CD4-positive, alpha-beta memory T cell (primary cell): ENCODE measurements at regions not wholly inside any gene's neighbourhood (a gene's known extent, or its start where the extent isn't known, plus 50 kb on each side); places are given as distances from the start of the nearest gene placed in this dataset.
"Not testable (repeated sequence)": the region's sequence is repeated elsewhere in the genome, so short reads cannot be mapped to it uniquely, and the experiment has no call there.

Source experiments
- CTCF ChIA-PET: fragments of 350-600 bp; sonication (Branson Sonifier 250); formaldehyde crosslinking; loops from one replicate; lab custom pipeline; 2021; ENCODE audit warnings: inconsistent platforms; ENCODE audit not compliant: partially characterized antibody; lab: Charles Lee
- POLR2A ChIA-PET: fragments of 350-600 bp; sonication (Branson Sonifier 250); formaldehyde crosslinking; loops from one replicate; lab custom pipeline; 2021; ENCODE audit not compliant: partially characterized antibody; lab: Charles Lee
- DNase-seq, 5 donors: peaks; one replicate each; pipeline versions ENCODE4 v3.0.0 to v3.0.0-alpha.2; 2020 to 2022; ENCODE audit warnings: mixed read lengths in 1 of 5
- H3K27ac ChIP-seq: one replicate; pipeline ENCODE4 v1.7.0; 2013; ENCODE audit warnings: low read depth, low read length
- H3K27me3 ChIP-seq: 2 replicates; pipeline ENCODE4 v1.7.0; 2013; ENCODE audit warnings: mild to moderate bottlenecking, low read length, moderate library complexity; ENCODE audit not compliant: insufficient read depth
- H3K36me3 ChIP-seq: 2 replicates; pipeline ENCODE4 v1.7.0; 2013; ENCODE audit warnings: mild to moderate bottlenecking, low read length, moderate library complexity; ENCODE audit not compliant: insufficient read depth
- H3K4me1 ChIP-seq: 2 replicates; pipeline ENCODE4 v1.7.0; 2013; ENCODE audit warnings: mild to moderate bottlenecking, low read length, moderate library complexity; ENCODE audit not compliant: insufficient read depth
- H3K4me3 ChIP-seq, 2 donors: one replicate each; pipeline ENCODE4 v1.7.0; 2013; ENCODE audit warnings: low read length in 2 of 2, mild to moderate bottlenecking in 1 of 2
- H3K9me3 ChIP-seq, 2 donors: one replicate each; pipeline ENCODE4 v1.7.0; 2013; ENCODE audit warnings: low read length in 2 of 2, control low read depth in 1 of 2; ENCODE audit not compliant: control insufficient read depth in 1 of 2
- H3K27ac Mint-ChIP-seq, 7 donors: one replicate each; pipeline ENCODE4 v1.8.0; 2020 to 2021; ENCODE audit warnings: mixed read lengths in 7 of 7, mild to moderate bottlenecking in 6 of 7, inconsistent platforms in 3 of 7, moderate library complexity in 3 of 7
- H3K27me3 Mint-ChIP-seq, 2 donors: one replicate each; pipeline ENCODE4 v1.8.0; 2020 to 2021; ENCODE audit warnings: mixed read lengths in 2 of 2
- H3K36me3 Mint-ChIP-seq, 2 donors: one replicate each; pipeline ENCODE4 v1.8.0; 2020 to 2021; ENCODE audit warnings: mixed read lengths in 2 of 2, inconsistent platforms in 1 of 2, mild to moderate bottlenecking in 1 of 2
- H3K4me1 Mint-ChIP-seq, 4 donors: one replicate each; pipeline ENCODE4 v1.8.0; 2020 to 2021; ENCODE audit warnings: mixed read lengths in 4 of 4, mild to moderate bottlenecking in 1 of 4
- H3K4me3 Mint-ChIP-seq, 8 donors: one replicate each; pipeline ENCODE4 v1.8.0; 2020 to 2021; ENCODE audit warnings: mixed read lengths in 8 of 8, mild to moderate bottlenecking in 7 of 8, moderate library complexity in 6 of 8, inconsistent platforms in 3 of 8
- H3K9me3 Mint-ChIP-seq, 8 donors: one replicate each; pipeline ENCODE4 v1.8.0; 2020 to 2021; ENCODE audit warnings: mixed read lengths in 8 of 8, mild to moderate bottlenecking in 5 of 8, inconsistent platforms in 3 of 8, moderate library complexity in 1 of 8
- intact Hi-C: fragments of 100-400 bp; cut with micrococcal nuclease; formaldehyde crosslinking; loops from one replicate; pipeline ENCODE4 v1.15.1; 2023

- H3K27me3 Mint-ChIP-seq, POLR2A ChIA-PET, H3K4me1 ChIP-seq, H3K27ac ChIP-seq, intact Hi-C loops, H3K9me3 Mint-ChIP-seq, H3K4me1 Mint-ChIP-seq, H3K9me3 ChIP-seq, H3K36me3 ChIP-seq, CTCF ChIA-PET, H3K27ac Mint-ChIP-seq, DNase-seq, H3K4me3 ChIP-seq, H3K4me3 Mint-ChIP-seq, H3K36me3 Mint-ChIP-seq, H3K27me3 ChIP-seq: not testable (repeated sequence)
Measured at GRCh38 chr4:126546197-126546596, 1086.6 kb upstream of the INTU start.

- Histone ChIP-seq H3K27ac (no peak overlapping the region), H3K4me1 (no peaks in the 10 kb centered on the region), H3K36me3 (no peaks in the 10 kb centered on the region), H3K4me3 (no peak overlapping the region), H3K9me3 (peaks cover 0 to 3% of the 10 kb centered on the region in 2 donors), H3K27me3 (no peaks in the 10 kb centered on the region)
- ChIA-PET POLR2A (no interaction called here), CTCF (no interaction called here)
- no peak for DNase-seq
- Mint-ChIP-seq H3K27ac (no peak overlapping the region), H3K27me3 (no peaks in the 10 kb centered on the region), H3K9me3 (peaks cover 0 to 7% (median 3%) of the 10 kb centered on the region in 8 donors), H3K36me3 (no peaks in the 10 kb centered on the region), H3K4me1 (no peaks in the 10 kb centered on the region), H3K4me3 (no peak overlapping the region)
- intact Hi-C loops: no loop called here
Measured at GRCh38 chr4:126547352-126547751, 1085.4 kb upstream of the INTU start.

- no peaks in the 10 kb centered on the region for H3K36me3 Mint-ChIP-seq
- Histone ChIP-seq H3K4me3 (no peak overlapping the region), H3K27me3 (no peaks in the 10 kb centered on the region), H3K9me3 (peaks cover 0 to 3% of the 10 kb centered on the region in 2 donors), H3K27ac (no peak overlapping the region), H3K36me3 (no peaks in the 10 kb centered on the region), H3K4me1 (no peaks in the 10 kb centered on the region)
- DNase-seq: no peak
- H3K27ac Mint-ChIP-seq: no peak overlapping the region
- ChIA-PET CTCF (no interaction called here), POLR2A (no interaction called here)
- intact Hi-C loops: no loop called here
- H3K27me3 Mint-ChIP-seq: no peaks in the 10 kb centered on the region
- H3K9me3 Mint-ChIP-seq: peaks cover 0 to 6% (median 2%) of the 10 kb centered on the region in 8 donors
- no peaks in the 10 kb centered on the region for H3K4me1 Mint-ChIP-seq
- no peak overlapping the region for H3K4me3 Mint-ChIP-seq
Measured at GRCh38 chr4:126548890-126549289, 1083.9 kb upstream of the INTU start.

DNA sequence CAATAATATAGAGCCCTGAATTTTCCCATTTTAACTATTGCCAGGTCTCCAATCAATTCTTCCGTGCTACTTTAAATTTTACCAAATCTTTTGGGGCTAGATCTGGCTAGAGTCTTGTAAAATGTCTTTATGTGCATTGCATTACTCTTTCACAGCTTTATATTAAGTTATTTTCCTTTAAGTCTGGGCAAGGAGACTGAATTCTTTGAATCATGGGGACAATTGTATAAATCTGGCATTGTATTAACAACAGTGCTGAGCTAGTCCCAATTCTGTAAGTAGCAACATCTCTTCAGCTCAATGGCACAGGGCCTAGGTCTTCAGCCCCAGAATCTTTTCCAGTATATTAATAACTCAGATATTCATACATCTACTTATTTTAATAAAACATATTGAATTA, 1080.4 kb upstream of the INTU start:
- POLR2A ChIA-PET: no interaction called here
- H3K4me1 ChIP-seq: no peaks in the 10 kb centered on the region
- no peak overlapping the region for H3K4me3 ChIP-seq
- CTCF ChIA-PET: no interaction called here
- Mint-ChIP-seq H3K27ac (no peak overlapping the region), H3K36me3 (no peaks in the 10 kb centered on the region), H3K9me3 (peaks cover 0 to 15% (median 5%) of the 10 kb centered on the region in 8 donors), H3K27me3 (no peaks in the 10 kb centered on the region), H3K4me1 (no peaks in the 10 kb centered on the region), H3K4me3 (no peak overlapping the region)
- no peak for DNase-seq
- no peak overlapping the region for H3K27ac ChIP-seq
- peaks cover 0 to 3% of the 10 kb centered on the region in 2 donors for H3K9me3 ChIP-seq
- no peaks in the 10 kb centered on the region for H3K27me3 ChIP-seq
- no peaks in the 10 kb centered on the region for H3K36me3 ChIP-seq
- intact Hi-C loops: no loop called here

GRCh38 chr4:126553248-126553647, 1079.5 kb upstream of the INTU start:
- Histone ChIP-seq H3K36me3 (no peaks in the 10 kb centered on the region), H3K4me3 (no peak overlapping the region), H3K27me3 (no peaks in the 10 kb centered on the region), H3K27ac (no peak overlapping the region), H3K4me1 (no peaks in the 10 kb centered on the region), H3K9me3 (no peaks in the 10 kb centered on the region)
- ChIA-PET POLR2A (no interaction called here), CTCF (no interaction called here)
- Mint-ChIP-seq H3K27ac (no peak overlapping the region), H3K9me3 (peaks cover 0 to 17% (median 6%) of the 10 kb centered on the region in 8 donors), H3K27me3 (no peaks in the 10 kb centered on the region), H3K4me1 (no peaks in the 10 kb centered on the region), H3K4me3 (no peak overlapping the region), H3K36me3 (no peaks in the 10 kb centered on the region)
- intact Hi-C loops: no loop called here
- no peak for DNase-seq

GRCh38 chr4:126558596-126558995, 1074.2 kb upstream of the INTU start:
- no peak overlapping the region for H3K4me3 Mint-ChIP-seq
- CTCF ChIA-PET: no interaction called here
- Histone ChIP-seq H3K36me3 (no peaks in the 10 kb centered on the region), H3K4me3 (no peak overlapping the region), H3K9me3 (no peaks in the 10 kb centered on the region), H3K27ac (no peak overlapping the region), H3K27me3 (no peaks in the 10 kb centered on the region), H3K4me1 (no peaks in the 10 kb centered on the region)
- H3K27me3 Mint-ChIP-seq: no peaks in the 10 kb centered on the region
- DNase-seq: no peak
- H3K4me1 Mint-ChIP-seq: no peaks in the 10 kb centered on the region
- intact Hi-C loops: no loop called here
- no peak overlapping the region for H3K27ac Mint-ChIP-seq
- POLR2A ChIA-PET: no interaction called here
- H3K9me3 Mint-ChIP-seq: peaks cover 0 to 17% (median 11%) of the 10 kb centered on the region in 8 donors
- no peaks in the 10 kb centered on the region for H3K36me3 Mint-ChIP-seq

- Histone ChIP-seq H3K4me1 (no peaks in the 10 kb centered on the region), H3K4me3 (no peak overlapping the region), H3K27ac (no peak overlapping the region), H3K27me3 (no peaks in the 10 kb centered on the region), H3K36me3 (no peaks in the 10 kb centered on the region), H3K9me3 (no peaks in the 10 kb centered on the region)
- Mint-ChIP-seq H3K4me3 (no peak overlapping the region), H3K36me3 (no peaks in the 10 kb centered on the region), H3K4me1 (no peaks in the 10 kb centered on the region), H3K9me3 (peaks cover 0 to 17% (median 9%) of the 10 kb centered on the region in 8 donors), H3K27ac (no peak overlapping the region), H3K27me3 (no peaks in the 10 kb centered on the region)
- intact Hi-C loops: no loop called here
- no peak for DNase-seq
- CTCF ChIA-PET: no interaction called here
- POLR2A ChIA-PET: no interaction called here
Measured at GRCh38 chr4:126559961-126560360, 1072.8 kb upstream of the INTU start.

DNA sequence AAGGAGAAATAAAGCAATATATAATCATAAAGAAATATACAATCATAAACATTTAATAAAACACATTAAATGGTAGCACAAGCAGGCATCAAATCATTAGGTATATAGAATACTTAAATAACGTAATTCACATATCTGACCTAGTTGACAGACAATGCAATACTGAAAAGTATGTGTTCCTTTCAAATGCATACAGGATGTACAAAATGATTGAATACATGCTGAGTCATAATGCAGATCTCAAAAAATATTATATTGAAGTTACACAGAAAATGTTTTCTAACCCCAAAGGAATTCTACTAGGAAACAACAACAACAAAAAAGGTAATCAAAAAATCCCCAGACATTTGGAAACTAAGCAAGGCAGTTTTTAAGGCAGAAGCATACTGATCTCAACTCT, 1072.0 kb upstream of the INTU start:
- H3K4me3 ChIP-seq: no peak overlapping the region
- no peak overlapping the region for H3K4me3 Mint-ChIP-seq
- no peaks in the 10 kb centered on the region for H3K4me1 ChIP-seq
- no peak overlapping the region for H3K27ac Mint-ChIP-seq
- H3K9me3 ChIP-seq: no peaks in the 10 kb centered on the region
- intact Hi-C loops: no loop called here
- no peak for DNase-seq
- ChIA-PET CTCF (no interaction called here), POLR2A (no interaction called here)
- H3K36me3 ChIP-seq: no peaks in the 10 kb centered on the region
- H3K36me3 Mint-ChIP-seq: no peaks in the 10 kb centered on the region
- H3K27ac ChIP-seq: no peak overlapping the region
- H3K27me3 ChIP-seq: no peaks in the 10 kb centered on the region
- H3K9me3 Mint-ChIP-seq: peaks cover 0 to 16% (median 9%) of the 10 kb centered on the region in 8 donors
- no peaks in the 10 kb centered on the region for H3K4me1 Mint-ChIP-seq
- H3K27me3 Mint-ChIP-seq: no peaks in the 10 kb centered on the region
